Panc1 (cell line): ENCODE measurements at regions not wholly inside any gene's neighbourhood (a gene's known extent, or its start where the extent isn't known, plus 50 kb on each side); places are given as distances from the start of the nearest gene placed in this dataset.

Source experiments
- CTCF ChIP-seq: fragments of 450-650 bp; IDR thresholded peaks from 2 replicates; pipeline ENCODE4 v1.5.1; 2017; ENCODE audit warnings: mild to moderate bottlenecking
- TCF7L2 ChIP-seq: IDR thresholded peaks from 2 replicates; pipeline ENCODE4 v1.6.1; 2011; ENCODE audit warnings: mild to moderate bottlenecking, low read depth, low read length, inconsistent platforms

- no peak for TF ChIP-seq CTCF
- no peak for TF ChIP-seq TCF7L2
These were observed 265.3 kb downstream of the SEC14L1 start for GRCh38 chr17:77405867-77406732.
